Colonic mucosa (tissue), 4 donors: ENCODE measurements at regions not wholly inside any gene's neighbourhood (a gene's known extent, or its start where the extent isn't known, plus 50 kb on each side); places are given as distances from the start of the nearest gene placed in this dataset.

Experiments
- DNase-seq: peaks from one replicate; pipeline ENCODE4 v3.0.0-alpha.2; 2020
- H3K27ac ChIP-seq: fragments of 200-600 bp; one replicate; pipeline ENCODE4 v1.8.0; 2021
- H3K27me3 ChIP-seq: fragments of 200-600 bp; one replicate; pipeline ENCODE4 v1.8.0; 2021
- H3K36me3 ChIP-seq: fragments of 200-600 bp; one replicate; pipeline ENCODE4 v1.8.0; 2021
- H3K4me1 ChIP-seq: fragments of 200-600 bp; one replicate; pipeline ENCODE4 v1.8.0; 2021; ENCODE audit warnings: mild to moderate bottlenecking
- H3K4me3 ChIP-seq: fragments of 200-600 bp; one replicate; pipeline ENCODE4 v1.8.0; 2021
- H3K9ac ChIP-seq, 2 donors: one replicate each; pipeline ENCODE4 v1.7.0; 2013; ENCODE audit warnings: control low read depth in 2 of 2, low read depth in 2 of 2, low read length in 2 of 2
- H3K9me3 ChIP-seq: fragments of 200-600 bp; one replicate; pipeline ENCODE4 v1.8.0; 2021
- CTCF ChIP-seq: fragments of 200-600 bp; IDR thresholded peaks from one replicate; pipeline ENCODE4 v1.8.0; 2022; ENCODE audit warnings: antibody characterized with exemption, mild to moderate bottlenecking
- intact Hi-C: fragments of 100-400 bp; cut with DNase I; formaldehyde crosslinking; loops from one replicate; pipeline ENCODE4 v1.14.1; 2022
- donor health status: healthy.
- donor health status: DM: no; HTN: no; CAD: no.
- donor health status: DM: no; HTN: no; CAD: no.

DNA sequence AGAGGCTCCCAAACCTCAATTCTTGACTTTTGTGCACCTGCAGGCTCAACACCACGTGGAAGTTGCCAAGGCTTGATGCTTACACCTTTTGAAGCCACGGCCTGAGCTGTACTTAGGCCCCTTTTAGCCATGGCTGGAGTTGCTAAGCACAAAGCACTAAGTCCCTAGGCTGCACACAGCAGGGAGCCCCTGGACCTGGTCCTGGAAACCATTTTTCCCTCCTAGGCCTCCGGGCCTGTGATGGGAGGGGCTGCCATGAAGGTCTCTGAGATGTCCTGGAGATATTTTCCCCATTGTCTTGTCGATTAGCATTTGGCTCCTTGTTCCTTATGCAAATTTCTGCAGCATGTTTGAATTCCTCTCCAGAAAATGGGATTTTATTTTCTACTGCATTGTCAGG is 247.1 kb upstream of the ARPP21 start:
- intact Hi-C loops: no loop called here
- Histone ChIP-seq H3K4me3 (no peak overlapping the region), H3K9ac (no peak overlapping the region), H3K27me3 (no peaks in the 10 kb centered on the region), H3K9me3 (no peaks in the 10 kb centered on the region), H3K36me3 (no peaks in the 10 kb centered on the region), H3K27ac (no peak overlapping the region), H3K4me1 (no peaks in the 10 kb centered on the region)
- DNase-seq: no peak
- TF ChIP-seq CTCF: no peak

GRCh38 chr3:35393901-35394799 is 245.2 kb upstream of the ARPP21 start:
- intact Hi-C loops: no loop called here
- no peak overlapping the region for H3K4me3 ChIP-seq
- no peaks in the 10 kb centered on the region for H3K27me3 ChIP-seq
- no peaks in the 10 kb centered on the region for H3K9me3 ChIP-seq
- H3K9ac ChIP-seq: no peak overlapping the region
- no peak for TF ChIP-seq CTCF
- no peak for DNase-seq
- H3K36me3 ChIP-seq: no peaks in the 10 kb centered on the region
- no peak overlapping the region for H3K27ac ChIP-seq
- no peaks in the 10 kb centered on the region for H3K4me1 ChIP-seq

DNA sequence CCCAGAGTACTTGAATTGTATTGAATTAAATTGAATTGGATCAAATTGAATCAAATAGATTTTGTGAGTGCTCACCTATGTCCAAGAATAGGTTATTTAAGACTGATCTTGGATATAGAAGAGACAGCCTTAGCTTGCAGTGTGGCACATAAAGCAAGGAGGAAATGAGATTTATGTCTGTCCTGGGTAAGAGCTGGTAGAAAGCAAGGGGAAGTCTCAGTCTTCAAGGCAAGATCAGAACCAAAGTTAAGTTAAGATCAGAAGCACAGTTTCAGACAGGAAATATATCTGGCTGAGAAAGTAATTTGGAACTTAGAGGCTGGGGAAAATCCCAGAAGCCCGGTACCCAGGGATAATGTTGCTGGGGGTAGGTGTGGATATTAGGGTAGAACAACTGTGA is 244.4 kb upstream of the ARPP21 start:
- intact Hi-C loops: no loop called here

GRCh38 chr3:35401671-35402070 is 237.7 kb upstream of the ARPP21 start:
- DNase-seq: no peak
- Histone ChIP-seq H3K4me3 (no peak overlapping the region), H3K4me1 (no peaks in the 10 kb centered on the region), H3K27me3 (no peaks in the 10 kb centered on the region), H3K9ac (no peak overlapping the region), H3K9me3 (no peaks in the 10 kb centered on the region), H3K36me3 (no peaks in the 10 kb centered on the region), H3K27ac (no peak overlapping the region)
- no peak for TF ChIP-seq CTCF
- intact Hi-C loops: no loop called here

More for the DNA sequence above, 244.4 kb upstream of the ARPP21 start:
- no peak for TF ChIP-seq CTCF
- H3K9me3 ChIP-seq: no peaks in the 10 kb centered on the region
- H3K27me3 ChIP-seq: no peaks in the 10 kb centered on the region
- H3K4me3 ChIP-seq: no peak overlapping the region
- no peaks in the 10 kb centered on the region for H3K4me1 ChIP-seq
- DNase-seq: no peak
- no peak overlapping the region for H3K27ac ChIP-seq
- no peaks in the 10 kb centered on the region for H3K36me3 ChIP-seq
- H3K9ac ChIP-seq: no peak overlapping the region

DNA sequence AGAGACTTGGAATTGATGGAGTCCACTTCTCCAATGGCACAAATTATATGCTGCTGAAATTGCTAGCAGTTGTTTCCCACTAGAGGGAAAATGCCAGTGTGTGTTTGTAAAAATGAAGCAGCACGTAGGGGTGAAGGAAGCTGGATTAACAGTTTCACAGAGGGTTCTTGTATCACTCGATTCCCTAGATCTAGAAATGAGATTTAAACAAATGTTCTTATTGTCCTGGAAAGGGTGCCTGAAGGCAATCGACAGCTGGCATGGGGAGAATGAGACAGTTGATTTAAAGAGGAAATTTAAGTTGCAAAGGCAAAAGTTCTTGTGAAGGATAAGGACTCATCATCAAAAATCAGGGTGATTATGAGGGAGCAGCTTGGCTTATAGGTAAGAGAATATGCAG is 234.8 kb upstream of the ARPP21 start:
- no peaks in the 10 kb centered on the region for H3K4me1 ChIP-seq
- H3K4me3 ChIP-seq: no peak overlapping the region
- no peak for DNase-seq
- H3K36me3 ChIP-seq: no peaks in the 10 kb centered on the region
- H3K9ac ChIP-seq: no peak overlapping the region
- no peak overlapping the region for H3K27ac ChIP-seq
- no peaks in the 10 kb centered on the region for H3K9me3 ChIP-seq
- intact Hi-C loops: no loop called here
- TF ChIP-seq CTCF: no peak
- no peaks in the 10 kb centered on the region for H3K27me3 ChIP-seq
